Pancreas (tissue), 10 donors: ENCODE measurements at regions not wholly inside any gene's neighbourhood (a gene's known extent, or its start where the extent isn't known, plus 50 kb on each side); places are given as distances from the start of the nearest gene placed in this dataset.
A peak's percentile ranks its signal among the peaks of the same experiment; 100 is the strongest.

Experiments
- ATAC-seq, 4 donors: fragments of 200-7000 bp; cut with Tn5 transposase; one replicate each; pipeline versions ENCODE4 v1.8.0 to v1.9.1; 2020; ENCODE audit warnings: mild to moderate bottlenecking in 4 of 4, moderate library complexity in 4 of 4
- DNase-seq, 6 donors: peaks; one replicate each; pipeline ENCODE4 v3.0.0-alpha.2; 2020
- FAIRE-seq: peaks from 2 replicates; lab custom pipeline; 2012; peaks lifted over from hg19 to GRCh38; lab: Jason Lieb, UNC
- H3K27ac ChIP-seq, 4 donors: fragments of 200-600 bp; sonication (generic); 1 replicate in 3 of 4; 2 replicates in 1 of 4; pipeline versions ENCODE4 v1.5.0 to v1.8.0; 2020
- H3K27me3 ChIP-seq, 4 donors: fragments of 200-600 bp; one replicate each; pipeline ENCODE4 v1.8.0; 2021
- H3K36me3 ChIP-seq, 3 donors: fragments of 200-600 bp; sonication (generic) in 1 of 3; one replicate each; pipeline versions ENCODE4 v1.5.0 to v1.8.0; 2020 to 2021
- H3K4me1 ChIP-seq, 3 donors: fragments of 200-600 bp; one replicate each; pipeline ENCODE4 v1.8.0; 2021
- H3K4me3 ChIP-seq, 4 donors: fragments of 200-600 bp; sonication (generic) in 2 of 4; one replicate each; pipeline versions ENCODE4 v1.5.0 to v1.8.0; 2020 to 2021
- H3K9me3 ChIP-seq, 4 donors: fragments of 200-600 bp; one replicate each; pipeline ENCODE4 v1.8.0; 2021
- CTCF ChIP-seq, 4 donors: fragments of 200-600 bp; sonication (generic) in 3 of 4; IDR thresholded peaks; one replicate each; pipeline versions ENCODE4 v1.5.0 to v1.8.0; 2021; ENCODE audit warnings: antibody characterized with exemption in 4 of 4
- WGBS, 2 donors: extraction: QIAGEN DNeasy Blood & Tissue Kit; methylation state at CpG; one replicate each; pipeline ENCODE4 v1.1.7; 2013; 5-methylcytosine and 5-hydroxymethylcytosine counted together
- intact Hi-C, 3 donors: fragments of 100-400 bp; cut with DNase I; formaldehyde crosslinking; loops; one replicate each; pipeline versions ENCODE4 v1.11.1 to v1.14.2; 2022
- donor health status: healthy with polysubstance abuse.
- donor health status: DM: no; HTN: no; CAD: no; lungs with moderate emphysema.
- donor health status: DM: no; HTN: no; CAD: no.
- donor health status: control.
- donor health status: control.
- donor health status: Bipolar disorder and iron deficiency.
- donor health status: DM: yes; HTN: yes; CAD: no.
- donor health status: DM: no; HTN: no; CAD: no.
- donor health status: DM: no; HTN: no; CAD: no.
- donor health status: DM: yes; HTN: yes; CAD: no.

- Histone ChIP-seq H3K36me3 (no peaks in the 10 kb centered on the region), H3K4me1 (no peaks in the 10 kb centered on the region), H3K9me3 (no peaks in the 10 kb centered on the region), H3K27ac (no peak overlapping the region), H3K4me3 (no peak overlapping the region), H3K27me3 (no peaks in the 10 kb centered on the region)
- peak; percentile 96 to 98 (median 96) for TF ChIP-seq CTCF (IDR thresholded peaks at IDR 0.05)
- DNase-seq (peak; percentile 63 to 91 (median 83)), FAIRE-seq (no peak), ATAC-seq (peak; percentile 93 to 100 (median 96))
- 9 to 13% methylated on average over 13 of the region's 13 CpGs for WGBS, 2 donors
- intact Hi-C loops = loop anchor here in 2 of 3 donors (5.0 kb wide), 2 partner anchors 135 to 145 kb away; no protein-coding TSS in a partner anchor
Measured at GRCh38 chr11:123246749-123247495, 51.9 kb upstream of the CLMP start.

- Histone ChIP-seq H3K4me3 (no peak overlapping the region), H3K36me3 (no peaks in the 10 kb centered on the region), H3K27ac (no peak overlapping the region), H3K27me3 (no peaks in the 10 kb centered on the region), H3K9me3 (no peaks in the 10 kb centered on the region), H3K4me1 (no peaks in the 10 kb centered on the region)
- 87 to 88% methylated on average over 6 of the region's 6 CpGs for WGBS, 2 donors
- FAIRE-seq (no peak), DNase-seq (no peak), ATAC-seq (no peak)
- TF ChIP-seq CTCF (IDR thresholded peaks at IDR 0.05) = no peak
- intact Hi-C loops = loop anchor here in 2 of 3 donors (5.0 kb wide), 2 partner anchors 133 to 143 kb away; no protein-coding TSS in a partner anchor
Measured at GRCh38 chr11:123245567-123245966, 50.5 kb upstream of the CLMP start.
